GM12872 (cell line): ENCODE measurements at regions not wholly inside any gene's neighbourhood (a gene's known extent, or its start where the extent isn't known, plus 50 kb on each side); places are given as distances from the start of the nearest gene placed in this dataset.

Source experiments
- TF ChIP-seq, protein P1 (sequence below): IDR thresholded peaks from 3 replicates; pipeline ENCODE4 v1.5.1; 2011; ENCODE audit warnings: low read depth, mild to moderate bottlenecking, low read length, moderate library complexity; ENCODE audit not compliant: insufficient read depth

DNA sequence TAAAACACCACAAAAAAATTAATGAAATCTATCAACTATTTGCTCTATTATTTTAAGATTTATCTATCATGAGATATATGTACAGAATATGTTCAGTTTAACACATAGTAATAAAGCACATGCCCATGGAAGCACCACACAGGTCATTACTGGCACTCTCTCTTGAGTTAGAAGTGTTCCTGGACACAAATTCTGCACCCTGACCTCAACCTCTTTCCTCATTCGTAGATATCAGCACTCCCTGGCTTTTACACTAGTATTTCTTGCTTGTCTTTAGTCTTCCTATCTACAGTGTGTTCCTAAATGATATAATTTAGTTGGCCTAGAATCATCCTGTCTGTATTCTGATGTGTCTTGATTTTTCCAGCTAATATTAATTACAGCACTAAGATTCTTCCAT is 321.0 kb upstream of the SOX5 start:
- TF ChIP-seq, protein P1, sequence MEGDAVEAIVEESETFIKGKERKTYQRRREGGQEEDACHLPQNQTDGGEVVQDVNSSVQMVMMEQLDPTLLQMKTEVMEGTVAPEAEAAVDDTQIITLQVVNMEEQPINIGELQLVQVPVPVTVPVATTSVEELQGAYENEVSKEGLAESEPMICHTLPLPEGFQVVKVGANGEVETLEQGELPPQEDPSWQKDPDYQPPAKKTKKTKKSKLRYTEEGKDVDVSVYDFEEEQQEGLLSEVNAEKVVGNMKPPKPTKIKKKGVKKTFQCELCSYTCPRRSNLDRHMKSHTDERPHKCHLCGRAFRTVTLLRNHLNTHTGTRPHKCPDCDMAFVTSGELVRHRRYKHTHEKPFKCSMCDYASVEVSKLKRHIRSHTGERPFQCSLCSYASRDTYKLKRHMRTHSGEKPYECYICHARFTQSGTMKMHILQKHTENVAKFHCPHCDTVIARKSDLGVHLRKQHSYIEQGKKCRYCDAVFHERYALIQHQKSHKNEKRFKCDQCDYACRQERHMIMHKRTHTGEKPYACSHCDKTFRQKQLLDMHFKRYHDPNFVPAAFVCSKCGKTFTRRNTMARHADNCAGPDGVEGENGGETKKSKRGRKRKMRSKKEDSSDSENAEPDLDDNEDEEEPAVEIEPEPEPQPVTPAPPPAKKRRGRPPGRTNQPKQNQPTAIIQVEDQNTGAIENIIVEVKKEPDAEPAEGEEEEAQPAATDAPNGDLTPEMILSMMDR: no peak

GRCh38 chr12:24268663-24269186 is 319.3 kb upstream of the SOX5 start:
- TF ChIP-seq, protein P1: no peak

GRCh38 chr12:24266982-24267381 is 317.5 kb upstream of the SOX5 start:
- TF ChIP-seq, protein P1: no peak

GRCh38 chr12:24256684-24257083 is 307.2 kb upstream of the SOX5 start:
- TF ChIP-seq, protein P1: no peak

- TF ChIP-seq, protein P1: no peak
Observed at GRCh38 chr12:24255920-24256665, 306.6 kb upstream of the SOX5 start.

- TF ChIP-seq, protein P1: no peak
Observed at GRCh38 chr12:24252602-24253001, 303.1 kb upstream of the SOX5 start.

DNA sequence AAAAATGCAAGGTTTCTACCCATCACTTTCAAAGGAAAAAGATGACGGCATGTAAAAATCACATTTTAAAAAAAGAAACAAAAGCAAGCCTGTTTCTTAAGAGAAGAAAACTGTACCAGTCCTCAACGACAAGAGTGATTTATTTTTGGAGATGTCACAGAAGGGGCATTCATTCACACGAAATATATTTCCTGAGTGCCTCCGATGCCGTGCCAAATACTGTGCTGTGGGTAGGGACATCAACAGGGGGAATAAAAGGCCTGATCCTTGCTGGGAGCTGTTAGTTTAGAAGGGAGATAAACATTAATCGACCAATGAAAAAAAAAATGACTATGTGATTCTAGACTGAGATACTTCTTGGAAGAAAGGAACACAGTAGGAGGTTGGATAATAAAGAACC is 297.5 kb upstream of the SOX5 start:
- TF ChIP-seq, protein P1: no peak
